ENCODE measurements at regions not wholly inside any gene's neighbourhood (a gene's known extent, or its start where the extent isn't known, plus 50 kb on each side); places are given as distances from the start of the nearest gene placed in this dataset.

- Histone ChIP-seq H3K79me2 (ENCODE audit: control insufficient read depth, insufficient read depth, low read length) (no peaks in the 10 kb centered on the region), H3K36me3 (ENCODE audit: control insufficient read depth in 2 of 2, insufficient read depth in 2 of 2, low read length in 1 of 2) (no peaks in the 10 kb centered on the region), H3K4me3 (no peak overlapping the region), H3K9ac (ENCODE audit: control insufficient read depth, insufficient read depth, low read length) (no peak overlapping the region), H3K4me1 (ENCODE audit: control insufficient read depth, insufficient read depth, low read length) (no peaks in the 10 kb centered on the region), H2AFZ (ENCODE audit: control insufficient read depth, low read depth, low read length) (no peak overlapping the region), H3K9me3 (replicated peaks; ENCODE audit: control insufficient read depth, insufficient read depth, low read length) (no peaks in the 10 kb centered on the region), H3K4me2 (ENCODE audit: control insufficient read depth, insufficient read depth) (no peak overlapping the region), H3K27me3 (replicated peaks in 1 of 2; ENCODE audit: control insufficient read depth in 2 of 2, insufficient read depth in 2 of 2, low read length in 1 of 2) (no peaks in the 10 kb centered on the region), H4K20me1 (ENCODE audit: control insufficient read depth, insufficient read depth) (no peaks in the 10 kb centered on the region), H3K27ac (ENCODE audit: control insufficient read depth, insufficient read depth) (no peak overlapping the region)
- FAIRE-seq, result no peak
- in situ Hi-C loops (cut with MboI) (no loop called here), intact Hi-C loops (cut with micrococcal nuclease; ENCODE audit: unreplicated experiment) (loop anchor here (5.0 kb wide), 1 partner anchor 49 kb away; no protein-coding TSS in a partner anchor)
- no peak for ATAC-seq
- DNase-seq (ENCODE audit: low read depth, low spot score), result no peak
- 0% methylated on average over 7 of the region's 7 CpGs for WGBS (ENCODE audit: insufficient coverage, insufficient replicate concordance, low lambda C conversion rate, missing lambda C conversion rate)
- ChIA-PET CTCF (no interaction called here), POLR2A (no interaction called here), SMC1A (ENCODE audit: uncharacterized antibody, unreplicated experiment) (interaction anchor here (0.7 to 0.9 kb wide), 2 partner anchors 73 to 699 kb away, joined by 3 read pairs; no protein-coding TSS in a partner anchor), RAD21 (ENCODE audit: unreplicated experiment) (no interaction called here)
- no TSS peak for BruUV-seq (replicated peaks)
- TF ChIP-seq PAX5 (IDR thresholded peaks at IDR 0.05; ENCODE audit: borderline replicate concordance, low read depth, low read length), result no peak
- no peak for TF ChIP-seq SMARCA5 (IDR thresholded peaks at IDR 0.05)
- TF ChIP-seq, protein P1, sequence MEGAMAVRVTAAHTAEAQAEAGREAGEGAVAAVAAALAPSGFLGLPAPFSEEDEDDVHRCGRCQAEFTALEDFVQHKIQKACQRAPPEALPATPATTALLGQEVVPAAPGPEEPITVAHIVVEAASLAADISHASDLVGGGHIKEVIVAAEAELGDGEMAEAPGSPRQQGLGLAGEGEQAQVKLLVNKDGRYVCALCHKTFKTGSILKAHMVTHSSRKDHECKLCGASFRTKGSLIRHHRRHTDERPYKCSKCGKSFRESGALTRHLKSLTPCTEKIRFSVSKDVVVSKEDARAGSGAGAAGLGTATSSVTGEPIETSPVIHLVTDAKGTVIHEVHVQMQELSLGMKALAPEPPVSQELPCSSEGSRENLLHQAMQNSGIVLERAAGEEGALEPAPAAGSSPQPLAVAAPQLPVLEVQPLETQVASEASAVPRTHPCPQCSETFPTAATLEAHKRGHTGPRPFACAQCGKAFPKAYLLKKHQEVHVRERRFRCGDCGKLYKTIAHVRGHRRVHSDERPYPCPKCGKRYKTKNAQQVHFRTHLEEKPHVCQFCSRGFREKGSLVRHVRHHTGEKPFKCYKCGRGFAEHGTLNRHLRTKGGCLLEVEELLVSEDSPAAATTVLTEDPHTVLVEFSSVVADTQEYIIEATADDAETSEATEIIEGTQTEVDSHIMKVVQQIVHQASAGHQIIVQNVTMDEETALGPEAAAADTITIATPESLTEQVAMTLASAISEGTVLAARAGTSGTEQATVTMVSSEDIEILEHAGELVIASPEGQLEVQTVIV (IDR thresholded peaks at IDR 0.05; ENCODE audit: borderline replicate concordance, partially characterized antibody), result no peak
- no peak for TF ChIP-seq ZNF592 (IDR thresholded peaks at IDR 0.05)
- no peak for TF ChIP-seq NFXL1 (IDR thresholded peaks at IDR 0.05; ENCODE audit: borderline replicate concordance)
- TF ChIP-seq, protein P2, sequence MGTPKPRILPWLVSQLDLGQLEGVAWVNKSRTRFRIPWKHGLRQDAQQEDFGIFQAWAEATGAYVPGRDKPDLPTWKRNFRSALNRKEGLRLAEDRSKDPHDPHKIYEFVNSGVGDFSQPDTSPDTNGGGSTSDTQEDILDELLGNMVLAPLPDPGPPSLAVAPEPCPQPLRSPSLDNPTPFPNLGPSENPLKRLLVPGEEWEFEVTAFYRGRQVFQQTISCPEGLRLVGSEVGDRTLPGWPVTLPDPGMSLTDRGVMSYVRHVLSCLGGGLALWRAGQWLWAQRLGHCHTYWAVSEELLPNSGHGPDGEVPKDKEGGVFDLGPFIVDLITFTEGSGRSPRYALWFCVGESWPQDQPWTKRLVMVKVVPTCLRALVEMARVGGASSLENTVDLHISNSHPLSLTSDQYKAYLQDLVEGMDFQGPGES (IDR thresholded peaks at IDR 0.05), result no peak
- TF ChIP-seq, protein P3, sequence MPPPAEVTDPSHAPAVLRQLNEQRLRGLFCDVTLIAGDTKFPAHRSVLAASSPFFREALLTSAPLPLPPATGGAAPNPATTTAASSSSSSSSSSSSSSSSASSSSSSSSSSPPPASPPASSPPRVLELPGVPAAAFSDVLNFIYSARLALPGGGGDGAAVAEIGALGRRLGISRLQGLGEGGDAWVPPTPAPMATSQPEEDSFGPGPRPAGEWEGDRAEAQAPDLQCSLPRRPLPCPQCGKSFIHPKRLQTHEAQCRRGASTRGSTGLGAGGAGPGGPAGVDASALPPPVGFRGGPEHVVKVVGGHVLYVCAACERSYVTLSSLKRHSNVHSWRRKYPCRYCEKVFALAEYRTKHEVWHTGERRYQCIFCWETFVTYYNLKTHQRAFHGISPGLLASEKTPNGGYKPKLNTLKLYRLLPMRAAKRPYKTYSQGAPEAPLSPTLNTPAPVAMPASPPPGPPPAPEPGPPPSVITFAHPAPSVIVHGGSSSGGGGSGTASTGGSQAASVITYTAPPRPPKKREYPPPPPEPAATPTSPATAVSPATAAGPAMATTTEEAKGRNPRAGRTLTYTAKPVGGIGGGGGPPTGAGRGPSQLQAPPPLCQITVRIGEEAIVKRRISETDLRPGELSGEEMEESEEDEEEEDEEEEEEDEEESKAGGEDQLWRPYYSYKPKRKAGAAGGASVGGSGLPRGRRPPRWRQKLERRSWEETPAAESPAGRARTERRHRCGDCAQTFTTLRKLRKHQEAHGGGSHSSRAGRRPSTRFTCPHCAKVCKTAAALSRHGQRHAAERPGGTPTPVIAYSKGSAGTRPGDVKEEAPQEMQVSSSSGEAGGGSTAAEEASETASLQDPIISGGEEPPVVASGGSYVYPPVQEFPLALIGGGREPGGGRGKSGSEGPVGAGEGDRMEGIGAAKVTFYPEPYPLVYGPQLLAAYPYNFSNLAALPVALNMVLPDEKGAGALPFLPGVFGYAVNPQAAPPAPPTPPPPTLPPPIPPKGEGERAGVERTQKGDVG (CRISPR knock-in tag; IDR thresholded peaks at IDR 0.05), result no peak
Observed at GRCh38 chr20:6355754-6356451, 233.1 kb upstream of the FERMT1 start.

All from GM12878 (cell line).